Progenitor cell of endocrine pancreas (in vitro differentiated cells): ENCODE measurements at regions not wholly inside any gene's neighbourhood (a gene's known extent, or its start where the extent isn't known, plus 50 kb on each side); places are given as distances from the start of the nearest gene placed in this dataset.

Experiments
- DNase-seq: peaks from one replicate; pipeline ENCODE4 v3.0.0; 2021; ENCODE audit warnings: low spot score; ENCODE audit not compliant: unreplicated experiment
- H3K27ac Mint-ChIP-seq: 2 replicates; pipeline ENCODE4 v1.8.0; 2021; ENCODE audit warnings: mild to moderate bottlenecking, moderate library complexity, mixed read lengths
- H3K27me3 Mint-ChIP-seq: 2 replicates; pipeline ENCODE4 v1.8.0; 2021; ENCODE audit warnings: mixed read lengths
- H3K36me3 Mint-ChIP-seq: 2 replicates; pipeline ENCODE4 v1.8.0; 2022; ENCODE audit warnings: mixed read lengths; ENCODE audit not compliant: insufficient read depth
- H3K4me1 Mint-ChIP-seq: 2 replicates; pipeline ENCODE4 v1.8.0; 2021; ENCODE audit warnings: low read depth, mixed read lengths
- H3K4me3 Mint-ChIP-seq: 2 replicates; pipeline ENCODE4 v1.8.0; 2021; ENCODE audit warnings: low read depth, mild to moderate bottlenecking, moderate library complexity, mixed read lengths
- H3K9me3 Mint-ChIP-seq: 2 replicates; pipeline ENCODE4 v1.8.0; 2021; ENCODE audit warnings: low read depth, mixed read lengths
- TF ChIP-seq, protein P1 (sequence below): fragments of 200-600 bp; sonication (generic); IDR thresholded peaks from one replicate; pipeline ENCODE4 v1.5.0; 2021; ENCODE audit warnings: antibody characterized with exemption, mild to moderate bottlenecking; ENCODE audit not compliant: unreplicated experiment

GRCh38 chr11:128311742-128312719 lies 275.3 kb downstream of the ETS1 start:
- H3K4me1 Mint-ChIP-seq: no peaks in the 10 kb centered on the region
- peaks cover 6% of the 10 kb centered on the region for H3K27me3 Mint-ChIP-seq
- peaks cover 3% of the 10 kb centered on the region for H3K36me3 Mint-ChIP-seq
- H3K27ac Mint-ChIP-seq: no peak overlapping the region
- TF ChIP-seq, protein P1, sequence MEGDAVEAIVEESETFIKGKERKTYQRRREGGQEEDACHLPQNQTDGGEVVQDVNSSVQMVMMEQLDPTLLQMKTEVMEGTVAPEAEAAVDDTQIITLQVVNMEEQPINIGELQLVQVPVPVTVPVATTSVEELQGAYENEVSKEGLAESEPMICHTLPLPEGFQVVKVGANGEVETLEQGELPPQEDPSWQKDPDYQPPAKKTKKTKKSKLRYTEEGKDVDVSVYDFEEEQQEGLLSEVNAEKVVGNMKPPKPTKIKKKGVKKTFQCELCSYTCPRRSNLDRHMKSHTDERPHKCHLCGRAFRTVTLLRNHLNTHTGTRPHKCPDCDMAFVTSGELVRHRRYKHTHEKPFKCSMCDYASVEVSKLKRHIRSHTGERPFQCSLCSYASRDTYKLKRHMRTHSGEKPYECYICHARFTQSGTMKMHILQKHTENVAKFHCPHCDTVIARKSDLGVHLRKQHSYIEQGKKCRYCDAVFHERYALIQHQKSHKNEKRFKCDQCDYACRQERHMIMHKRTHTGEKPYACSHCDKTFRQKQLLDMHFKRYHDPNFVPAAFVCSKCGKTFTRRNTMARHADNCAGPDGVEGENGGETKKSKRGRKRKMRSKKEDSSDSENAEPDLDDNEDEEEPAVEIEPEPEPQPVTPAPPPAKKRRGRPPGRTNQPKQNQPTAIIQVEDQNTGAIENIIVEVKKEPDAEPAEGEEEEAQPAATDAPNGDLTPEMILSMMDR: no peak
- no peak for DNase-seq
- H3K4me3 Mint-ChIP-seq: no peak overlapping the region
- peaks cover 10% of the 10 kb centered on the region for H3K9me3 Mint-ChIP-seq

GRCh38 chr11:128310676-128311445 lies 276.5 kb downstream of the ETS1 start:
- Mint-ChIP-seq H3K27me3 (peaks cover 6% of the 10 kb centered on the region), H3K36me3 (peaks cover 3% of the 10 kb centered on the region), H3K27ac (no peak overlapping the region), H3K4me1 (no peaks in the 10 kb centered on the region), H3K9me3 (peaks cover 10% of the 10 kb centered on the region), H3K4me3 (no peak overlapping the region)
- TF ChIP-seq, protein P1: no peak
- no peak for DNase-seq

- no peak overlapping the region for H3K27ac Mint-ChIP-seq
- TF ChIP-seq, protein P1: no peak
These were observed 277.4 kb downstream of the ETS1 start for GRCh38 chr11:128310005-128310404.

DNA sequence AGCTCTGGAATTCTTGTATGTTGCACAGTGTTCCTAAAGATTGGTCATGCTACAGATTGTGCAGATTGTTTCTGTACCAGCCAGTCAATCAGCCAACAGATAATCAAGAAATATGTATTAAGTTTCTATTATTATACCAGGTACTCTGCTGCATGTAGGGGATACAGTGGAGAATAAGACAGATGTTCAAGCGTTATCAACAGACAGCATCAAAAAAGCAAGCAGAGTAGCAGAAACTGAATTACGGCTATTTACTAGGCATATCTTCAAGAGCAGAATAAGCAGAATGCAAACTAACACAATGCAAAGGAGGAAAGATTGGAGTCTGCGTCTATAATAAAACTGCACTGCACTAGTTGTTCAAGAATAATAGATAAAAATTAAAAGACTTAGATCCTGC lies 278.6 kb downstream of the ETS1 start:
- TF ChIP-seq, protein P1: no peak
- no peak overlapping the region for H3K27ac Mint-ChIP-seq
- H3K27me3 Mint-ChIP-seq: peaks cover 12% of the 10 kb centered on the region
- DNase-seq: no peak
- H3K4me1 Mint-ChIP-seq: no peaks in the 10 kb centered on the region
- H3K9me3 Mint-ChIP-seq: no peaks in the 10 kb centered on the region
- no peaks in the 10 kb centered on the region for H3K36me3 Mint-ChIP-seq
- H3K4me3 Mint-ChIP-seq: no peak overlapping the region

More at GRCh38 chr11:128310005-128310404, 277.4 kb downstream of the ETS1 start:
- H3K27me3 Mint-ChIP-seq: peaks cover 10% of the 10 kb centered on the region
- H3K4me1 Mint-ChIP-seq: no peaks in the 10 kb centered on the region
- no peak for DNase-seq
- no peak overlapping the region for H3K4me3 Mint-ChIP-seq
- H3K9me3 Mint-ChIP-seq: peaks cover 4% of the 10 kb centered on the region
- no peaks in the 10 kb centered on the region for H3K36me3 Mint-ChIP-seq

- DNase-seq: no peak
- Mint-ChIP-seq H3K4me3 (no peak overlapping the region), H3K36me3 (no peaks in the 10 kb centered on the region), H3K9me3 (no peaks in the 10 kb centered on the region), H3K27ac (no peak overlapping the region), H3K4me1 (no peaks in the 10 kb centered on the region), H3K27me3 (peaks cover 9% of the 10 kb centered on the region)
- TF ChIP-seq, protein P1: no peak
These were observed 281.8 kb downstream of the ETS1 start for GRCh38 chr11:128305588-128305987.
